Right atrium auricular region (tissue), 2 donors: ENCODE measurements at regions not wholly inside any gene's neighbourhood (a gene's known extent, or its start where the extent isn't known, plus 50 kb on each side); places are given as distances from the start of the nearest gene placed in this dataset.

Experiments
- DNase-seq: peaks from one replicate; pipeline ENCODE4 v3.0.0-alpha.2; 2019; ENCODE audit warnings: low spot score
- H3K27ac ChIP-seq, 2 donors: fragments of 200-600 bp; sonication (generic); 1 replicate in 1 of 2; 2 replicates in 1 of 2; pipeline ENCODE4 v1.5.1; 2016 to 2019
- H3K27me3 ChIP-seq, 2 donors: fragments of 200-600 bp; sonication (generic); one replicate each; pipeline versions ENCODE4 v1.5.1 to v1.6.0; 2017 to 2019
- H3K36me3 ChIP-seq: fragments of 200-600 bp; sonication (generic); one replicate; pipeline ENCODE4 v1.5.1; 2016
- H3K4me1 ChIP-seq, 2 donors: fragments of 200-600 bp; sonication (generic); one replicate each; pipeline versions ENCODE4 v1.5.1 to v1.6.0; 2017 to 2019
- H3K4me3 ChIP-seq, 2 donors: fragments of 200-600 bp; sonication (generic); 1 replicate in 1 of 2; 2 replicates in 1 of 2; pipeline ENCODE4 v1.5.1; 2017 to 2019; ENCODE audit warnings: mild to moderate bottlenecking in 1 of 2, moderate library complexity in 1 of 2
- H3K9me3 ChIP-seq, 2 donors: fragments of 200-600 bp; sonication (generic); one replicate each; pipeline ENCODE4 v1.5.1; 2019
- TF ChIP-seq, protein P1 (sequence below), 2 donors: fragments of 200-600 bp; sonication (generic); IDR thresholded peaks; one replicate each; pipeline ENCODE4 v1.5.1; 2019; ENCODE audit warnings: antibody characterized with exemption in 2 of 2

DNA sequence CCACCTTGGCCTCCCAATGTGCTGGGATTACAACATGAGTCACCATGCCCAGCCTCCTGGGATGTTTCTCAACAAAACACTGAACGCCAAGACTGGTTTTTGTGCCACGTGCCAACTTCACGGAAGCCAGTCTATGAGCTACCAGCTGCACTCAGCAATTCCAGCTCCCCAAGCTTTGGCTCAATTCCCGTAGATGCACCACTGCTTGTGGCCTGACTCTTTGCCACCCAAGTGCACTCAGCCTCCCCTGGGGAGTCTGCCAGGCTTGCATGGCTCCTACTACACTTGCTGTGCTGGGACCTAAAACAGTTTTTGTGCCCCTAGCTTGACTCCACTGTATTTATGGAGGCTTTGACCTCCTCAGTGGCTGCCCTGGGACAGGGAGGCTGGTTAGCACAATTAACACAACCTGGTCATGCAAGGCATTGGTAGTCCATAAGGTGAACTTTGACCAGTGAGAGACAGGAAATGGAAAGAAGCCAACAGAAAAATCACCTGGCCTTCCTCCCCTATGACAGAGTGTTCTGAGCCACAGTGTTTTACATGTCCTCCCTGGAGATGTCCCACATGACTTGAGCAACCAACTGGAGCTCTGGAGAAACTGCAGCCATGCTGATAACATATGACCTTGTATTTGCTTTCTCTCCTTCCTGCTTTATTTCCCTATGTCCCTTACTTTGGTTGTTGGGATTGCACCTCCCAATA lies 1173.1 kb downstream of the UQCRFS1 start:
- H3K4me1 ChIP-seq: no peaks in the 10 kb centered on the region
- TF ChIP-seq, protein P1, sequence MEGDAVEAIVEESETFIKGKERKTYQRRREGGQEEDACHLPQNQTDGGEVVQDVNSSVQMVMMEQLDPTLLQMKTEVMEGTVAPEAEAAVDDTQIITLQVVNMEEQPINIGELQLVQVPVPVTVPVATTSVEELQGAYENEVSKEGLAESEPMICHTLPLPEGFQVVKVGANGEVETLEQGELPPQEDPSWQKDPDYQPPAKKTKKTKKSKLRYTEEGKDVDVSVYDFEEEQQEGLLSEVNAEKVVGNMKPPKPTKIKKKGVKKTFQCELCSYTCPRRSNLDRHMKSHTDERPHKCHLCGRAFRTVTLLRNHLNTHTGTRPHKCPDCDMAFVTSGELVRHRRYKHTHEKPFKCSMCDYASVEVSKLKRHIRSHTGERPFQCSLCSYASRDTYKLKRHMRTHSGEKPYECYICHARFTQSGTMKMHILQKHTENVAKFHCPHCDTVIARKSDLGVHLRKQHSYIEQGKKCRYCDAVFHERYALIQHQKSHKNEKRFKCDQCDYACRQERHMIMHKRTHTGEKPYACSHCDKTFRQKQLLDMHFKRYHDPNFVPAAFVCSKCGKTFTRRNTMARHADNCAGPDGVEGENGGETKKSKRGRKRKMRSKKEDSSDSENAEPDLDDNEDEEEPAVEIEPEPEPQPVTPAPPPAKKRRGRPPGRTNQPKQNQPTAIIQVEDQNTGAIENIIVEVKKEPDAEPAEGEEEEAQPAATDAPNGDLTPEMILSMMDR (IDR thresholded peaks at IDR 0.05): no peak
- H3K36me3 ChIP-seq: no peaks in the 10 kb centered on the region
- H3K27ac ChIP-seq: no peak overlapping the region
- no peak overlapping the region for H3K4me3 ChIP-seq
- H3K9me3 ChIP-seq: no peaks in the 10 kb centered on the region
- no peaks in the 10 kb centered on the region for H3K27me3 ChIP-seq
- peak; percentile 54 for DNase-seq

DNA sequence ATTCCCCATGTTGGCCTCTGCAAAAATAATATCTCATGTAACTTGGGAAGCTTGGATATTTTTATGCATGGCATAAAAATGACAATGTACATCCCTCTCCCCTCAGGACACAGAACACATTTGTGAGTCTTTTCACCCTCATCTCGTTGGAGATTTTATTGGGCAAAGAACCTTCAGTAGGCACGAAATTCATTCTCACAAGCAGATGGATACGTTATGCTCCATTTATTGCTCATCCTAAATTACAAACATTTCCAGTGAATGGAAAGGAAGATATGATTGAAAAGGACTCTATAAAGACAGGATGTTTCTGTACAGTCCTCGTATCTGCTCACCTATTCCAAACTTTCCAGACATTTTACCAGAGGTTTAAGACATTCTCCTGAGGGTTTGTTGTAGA lies 1175.8 kb downstream of the UQCRFS1 start:
- Histone ChIP-seq H3K27me3 (no peaks in the 10 kb centered on the region), H3K36me3 (no peaks in the 10 kb centered on the region), H3K4me1 (no peaks in the 10 kb centered on the region), H3K9me3 (no peaks in the 10 kb centered on the region), H3K4me3 (no peak overlapping the region), H3K27ac (no peak overlapping the region)
- TF ChIP-seq, protein P1 (IDR thresholded peaks at IDR 0.05): no peak
- DNase-seq: no peak

DNA sequence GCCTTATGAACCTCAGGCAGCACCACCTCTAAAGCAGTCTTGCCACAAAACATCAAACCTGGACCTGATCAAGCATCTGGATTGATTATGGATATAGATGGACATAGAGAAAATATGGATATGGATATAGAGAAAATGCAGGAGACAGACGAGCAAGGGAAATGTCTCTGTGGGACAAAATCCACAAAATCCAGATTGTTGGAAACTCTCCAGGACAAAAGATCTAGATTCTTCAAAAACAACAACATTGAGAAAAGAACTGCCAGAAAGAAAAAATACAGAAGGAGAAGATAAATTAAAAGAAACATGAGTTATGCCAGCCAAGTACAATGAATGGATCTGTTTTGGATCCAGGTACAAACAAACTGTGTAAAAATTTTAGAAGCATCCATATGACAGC lies 1176.5 kb downstream of the UQCRFS1 start:
- Histone ChIP-seq H3K27ac (no peak overlapping the region), H3K9me3 (no peaks in the 10 kb centered on the region), H3K36me3 (no peaks in the 10 kb centered on the region), H3K4me3 (no peak overlapping the region), H3K27me3 (no peaks in the 10 kb centered on the region), H3K4me1 (no peaks in the 10 kb centered on the region)
- TF ChIP-seq, protein P1 (IDR thresholded peaks at IDR 0.05): no peak
- no peak for DNase-seq

DNA sequence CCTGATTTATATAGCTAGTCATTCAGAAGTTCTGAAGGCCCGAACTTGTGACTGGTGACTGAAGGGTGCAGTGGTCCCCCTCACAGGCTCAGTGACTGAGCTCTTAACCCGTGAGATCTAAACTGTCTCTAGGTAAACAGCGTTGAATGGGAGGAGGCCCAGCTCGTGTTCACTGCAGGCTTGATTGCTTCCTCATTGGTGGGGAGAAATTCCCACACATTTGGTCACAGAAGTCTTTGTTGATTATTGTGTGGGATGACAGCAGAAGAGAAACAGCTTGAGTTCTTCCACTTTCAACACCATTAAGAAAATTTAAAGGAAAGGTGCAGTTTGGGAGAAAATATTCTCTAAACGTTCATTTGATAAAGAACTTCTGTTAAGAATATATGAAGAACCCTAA lies 1178.0 kb downstream of the UQCRFS1 start:
- Histone ChIP-seq H3K27ac (no peak overlapping the region), H3K36me3 (no peaks in the 10 kb centered on the region), H3K27me3 (no peaks in the 10 kb centered on the region), H3K4me1 (no peaks in the 10 kb centered on the region), H3K4me3 (no peak overlapping the region), H3K9me3 (no peaks in the 10 kb centered on the region)
- no peak for DNase-seq
- TF ChIP-seq, protein P1 (IDR thresholded peaks at IDR 0.05): no peak

DNA sequence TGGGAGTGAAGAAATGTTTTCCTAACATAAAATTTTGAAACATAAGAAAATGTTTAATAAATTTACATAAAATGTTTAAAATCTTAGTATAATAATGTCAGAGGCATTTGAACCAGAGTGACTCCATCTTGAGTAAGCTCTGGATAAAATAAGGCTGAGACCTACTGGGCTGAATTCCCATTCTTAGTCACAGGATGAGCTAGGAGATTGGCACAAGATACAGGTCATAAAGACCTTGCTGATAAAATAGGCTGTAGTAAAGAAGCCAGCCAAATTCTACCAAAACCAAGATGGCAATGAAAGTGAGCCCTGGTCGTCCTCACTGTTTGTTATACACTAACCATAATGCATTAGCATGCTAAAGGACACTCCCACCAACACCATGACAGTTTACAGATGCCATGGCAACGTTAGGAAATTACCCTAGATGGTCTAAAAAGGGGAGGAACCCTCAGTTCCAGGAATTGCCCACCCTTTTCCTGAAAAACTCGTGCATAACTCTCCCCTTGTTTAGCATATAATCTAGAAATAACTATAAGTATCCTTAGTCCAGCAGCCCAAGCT lies 1184.0 kb downstream of the UQCRFS1 start:
- DNase-seq: no peak
- Histone ChIP-seq H3K9me3 (no peaks in the 10 kb centered on the region), H3K36me3 (no peaks in the 10 kb centered on the region), H3K27me3 (no peaks in the 10 kb centered on the region), H3K27ac (no peak overlapping the region), H3K4me1 (no peaks in the 10 kb centered on the region), H3K4me3 (no peak overlapping the region)
- TF ChIP-seq, protein P1 (IDR thresholded peaks at IDR 0.05): no peak

DNA sequence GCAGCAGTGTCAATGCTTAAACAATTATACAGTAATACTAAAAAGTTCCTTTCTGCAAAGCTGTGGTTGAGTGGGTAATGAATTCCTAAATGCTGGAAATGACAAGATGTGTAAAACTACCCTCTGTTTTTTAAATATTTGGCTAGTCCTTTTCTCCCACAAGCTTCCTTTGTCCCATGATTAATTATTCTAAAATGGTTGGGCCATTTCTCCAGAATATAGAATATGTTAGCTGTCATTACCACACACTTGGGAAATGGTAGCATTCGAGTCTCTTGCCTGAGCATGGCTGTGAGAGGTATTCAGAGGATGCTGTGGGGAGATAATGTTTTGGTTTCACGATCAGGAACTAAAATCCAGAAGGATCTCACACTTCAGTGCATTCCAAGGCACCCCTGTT lies 1185.8 kb downstream of the UQCRFS1 start:
- Histone ChIP-seq H3K4me1 (no peaks in the 10 kb centered on the region), H3K36me3 (no peaks in the 10 kb centered on the region), H3K4me3 (no peak overlapping the region), H3K27ac (no peak overlapping the region), H3K9me3 (no peaks in the 10 kb centered on the region), H3K27me3 (no peaks in the 10 kb centered on the region)
- no peak for DNase-seq
- TF ChIP-seq, protein P1 (IDR thresholded peaks at IDR 0.05): no peak
